GM12875 (cell line): ENCODE measurements at regions not wholly inside any gene's neighbourhood (a gene's known extent, or its start where the extent isn't known, plus 50 kb on each side); places are given as distances from the start of the nearest gene placed in this dataset.

Source experiments
- H3K4me3 ChIP-seq: one replicate; pipeline ENCODE4 v1.5.1; 2011; ENCODE audit warnings: low read depth, low read length, control low read depth
- TF ChIP-seq, protein P1 (sequence below): IDR thresholded peaks from 2 replicates; pipeline ENCODE4 v1.5.1; 2011; ENCODE audit warnings: low read depth, mild to moderate bottlenecking, control low read depth, inconsistent platforms, low read length, moderate library complexity, borderline replicate concordance; ENCODE audit not compliant: insufficient read depth

GRCh38 chr4:178856139-178856800 is 1414.0 kb upstream of the AGA start:
- TF ChIP-seq, protein P1, sequence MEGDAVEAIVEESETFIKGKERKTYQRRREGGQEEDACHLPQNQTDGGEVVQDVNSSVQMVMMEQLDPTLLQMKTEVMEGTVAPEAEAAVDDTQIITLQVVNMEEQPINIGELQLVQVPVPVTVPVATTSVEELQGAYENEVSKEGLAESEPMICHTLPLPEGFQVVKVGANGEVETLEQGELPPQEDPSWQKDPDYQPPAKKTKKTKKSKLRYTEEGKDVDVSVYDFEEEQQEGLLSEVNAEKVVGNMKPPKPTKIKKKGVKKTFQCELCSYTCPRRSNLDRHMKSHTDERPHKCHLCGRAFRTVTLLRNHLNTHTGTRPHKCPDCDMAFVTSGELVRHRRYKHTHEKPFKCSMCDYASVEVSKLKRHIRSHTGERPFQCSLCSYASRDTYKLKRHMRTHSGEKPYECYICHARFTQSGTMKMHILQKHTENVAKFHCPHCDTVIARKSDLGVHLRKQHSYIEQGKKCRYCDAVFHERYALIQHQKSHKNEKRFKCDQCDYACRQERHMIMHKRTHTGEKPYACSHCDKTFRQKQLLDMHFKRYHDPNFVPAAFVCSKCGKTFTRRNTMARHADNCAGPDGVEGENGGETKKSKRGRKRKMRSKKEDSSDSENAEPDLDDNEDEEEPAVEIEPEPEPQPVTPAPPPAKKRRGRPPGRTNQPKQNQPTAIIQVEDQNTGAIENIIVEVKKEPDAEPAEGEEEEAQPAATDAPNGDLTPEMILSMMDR: no peak

GRCh38 chr4:178871476-178871875 is 1429.2 kb upstream of the AGA start:
- no peak overlapping the region for H3K4me3 ChIP-seq

More at GRCh38 chr4:178856139-178856800, 1414.0 kb upstream of the AGA start:
- H3K4me3 ChIP-seq: no peak overlapping the region

DNA sequence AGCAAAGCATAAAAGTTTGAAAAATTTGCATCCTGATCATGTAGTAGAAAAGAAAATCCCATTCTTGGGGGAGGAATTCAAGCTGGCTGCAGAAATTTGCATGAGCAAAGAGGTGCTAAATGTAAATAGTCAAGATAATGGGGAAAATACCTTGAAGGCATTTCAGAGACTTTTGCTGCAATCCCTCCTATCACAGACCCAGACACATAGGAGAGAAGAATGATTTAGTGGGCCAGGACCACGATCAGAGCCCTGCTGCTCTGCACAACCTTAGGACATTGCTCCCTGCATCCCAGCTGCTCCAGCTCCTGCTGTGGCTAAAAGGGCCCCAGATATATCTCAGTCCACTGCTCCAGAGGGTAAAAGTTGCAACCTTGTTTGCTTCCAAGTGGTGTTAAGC is 1439.7 kb upstream of the AGA start:
- no peak overlapping the region for H3K4me3 ChIP-seq
- TF ChIP-seq, protein P1: no peak

More at GRCh38 chr4:178871476-178871875, 1429.2 kb upstream of the AGA start:
- TF ChIP-seq, protein P1: no peak

- no peak overlapping the region for H3K4me3 ChIP-seq
- TF ChIP-seq, protein P1: no peak
Observed at GRCh38 chr4:178894126-178894525, 1451.9 kb upstream of the AGA start.

DNA sequence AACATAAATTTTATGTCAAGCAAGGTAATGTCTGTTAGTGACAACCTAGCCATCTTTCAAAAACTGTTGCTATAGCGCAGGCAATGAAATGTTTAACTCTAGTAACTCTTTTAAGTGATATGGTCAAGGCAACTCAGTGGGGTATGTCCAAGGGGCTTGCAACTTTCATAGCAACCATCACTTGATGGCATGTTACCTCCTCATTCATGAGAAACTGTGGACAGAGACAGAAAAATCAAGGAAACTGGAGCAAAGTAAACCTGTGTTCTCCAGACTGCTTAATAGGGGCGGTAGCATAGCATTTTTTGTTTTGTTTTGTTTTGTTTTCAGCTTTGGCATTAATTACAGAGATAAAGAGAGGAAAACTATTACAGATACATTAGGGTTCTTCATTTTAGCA is 1456.8 kb upstream of the AGA start:
- H3K4me3 ChIP-seq: no peak overlapping the region
- TF ChIP-seq, protein P1: no peak

DNA sequence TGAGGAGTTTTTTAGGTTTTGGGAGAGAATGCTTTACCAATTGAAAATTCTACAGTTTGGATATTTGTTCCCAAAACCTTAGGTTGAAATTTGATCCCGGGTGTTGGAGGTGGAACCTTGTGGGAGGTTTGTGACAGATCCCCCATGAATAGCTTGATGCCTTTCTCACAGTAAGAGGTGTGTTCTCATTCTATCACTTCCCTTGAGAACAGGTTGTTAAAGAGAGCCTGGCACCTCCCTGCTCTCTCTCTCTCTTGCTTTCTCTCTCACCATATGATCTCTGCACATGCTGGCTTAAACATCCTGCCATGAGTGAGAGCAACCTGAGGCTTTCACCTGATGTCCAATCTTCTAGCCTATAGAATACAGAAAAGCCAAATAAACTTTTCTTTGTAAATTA is 1475.5 kb upstream of the AGA start:
- H3K4me3 ChIP-seq: no peak overlapping the region
- TF ChIP-seq, protein P1: no peak

DNA sequence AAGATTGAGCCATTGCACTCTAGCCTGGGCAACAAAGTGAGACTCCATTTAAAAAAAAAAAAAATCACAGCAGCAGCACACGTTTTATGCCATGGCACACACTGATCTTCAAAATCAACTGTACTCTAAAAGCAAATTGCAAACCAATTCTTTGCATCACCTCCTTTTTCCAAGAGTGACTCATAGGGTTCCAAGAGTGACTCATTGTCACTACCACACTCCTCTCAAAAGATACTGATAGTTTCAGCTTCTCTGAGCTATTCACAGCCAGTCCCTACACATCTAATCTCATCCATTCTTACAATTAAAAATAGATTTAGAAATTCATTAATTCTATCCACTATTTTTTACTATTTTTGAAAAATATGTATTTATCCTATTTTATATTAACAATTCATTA is 1494.9 kb upstream of the AGA start:
- TF ChIP-seq, protein P1: no peak

More for the DNA sequence above, 1494.9 kb upstream of the AGA start:
- no peak overlapping the region for H3K4me3 ChIP-seq
